Head of caudate nucleus (tissue), 42 donors: ENCODE measurements at regions not wholly inside any gene's neighbourhood (a gene's known extent, or its start where the extent isn't known, plus 50 kb on each side); places are given as distances from the start of the nearest gene placed in this dataset.
A peak's percentile ranks its signal among the peaks of the same experiment; 100 is the strongest.
"Not testable (repeated sequence)": the region's sequence is repeated elsewhere in the genome, so short reads cannot be mapped to it uniquely, and the experiment has no call there.

Experiments used
- DNase-seq, 42 donors: peaks; one replicate each; pipeline versions ENCODE4 v3.0.0 to v3.0.0-alpha.2; 2020 to 2021; ENCODE audit warnings: mixed read lengths in 7 of 42
- intact Hi-C: fragments of 100-400 bp; cut with DNase I; formaldehyde crosslinking; loops from one replicate; pipeline ENCODE4 v1.15.0; 2022

- no peak for DNase-seq
- intact Hi-C loops: no loop called here
Observed at GRCh38 chr1:58836408-58836807, 52.6 kb upstream of the JUN start.

- DNase-seq: no peak
Observed at GRCh38 chr1:58837886-58838285, 54.0 kb upstream of the JUN start.

GRCh38 chr1:58839147-58839795, 55.4 kb upstream of the JUN start:
- DNase-seq: no peak
- intact Hi-C loops: no loop called here

More at GRCh38 chr1:58837886-58838285, 54.0 kb upstream of the JUN start:
- intact Hi-C loops: no loop called here

GRCh38 chr1:58839846-58840835, 56.3 kb upstream of the JUN start:
- DNase-seq: no peak
- intact Hi-C loops: no loop called here

- peak in 9 of 42 donors; percentile 17 to 67 (median 28) for DNase-seq
- intact Hi-C loops: no loop called here
Observed at GRCh38 chr1:58841455-58841854, 57.6 kb upstream of the JUN start.

GRCh38 chr1:58842941-58843340, 59.1 kb upstream of the JUN start:
- intact Hi-C loops: no loop called here
- no peak for DNase-seq

GRCh38 chr1:58844176-58844575, 60.3 kb upstream of the JUN start:
- intact Hi-C loops: no loop called here
- DNase-seq: no peak

GRCh38 chr1:58845942-58846341, 62.1 kb upstream of the JUN start:
- intact Hi-C loops: no loop called here
- no peak for DNase-seq

- intact Hi-C loops: no loop called here
- DNase-seq: peak in 9 of 42 donors; percentile 13 to 79 (median 44)
Observed at GRCh38 chr1:58848818-58849411, 65.1 kb upstream of the JUN start.

GRCh38 chr1:58849551-58849950, 65.7 kb upstream of the JUN start:
- intact Hi-C loops: no loop called here
- DNase-seq: no peak

- DNase-seq: no peak
- intact Hi-C loops: no loop called here
Observed at GRCh38 chr1:58850636-58851035, 66.8 kb upstream of the JUN start.

GRCh38 chr1:58852731-58853485, 69.1 kb upstream of the JUN start:
- intact Hi-C loops: no loop called here
- DNase-seq: peak in 11 of 42 donors; percentile 5 to 57 (median 21)

GRCh38 chr1:58854576-58854975, 70.7 kb upstream of the JUN start:
- DNase-seq: no peak

GRCh38 chr1:58855274-58856165, 71.7 kb upstream of the JUN start:
- no peak for DNase-seq
- intact Hi-C loops: no loop called here

More at GRCh38 chr1:58854576-58854975, 70.7 kb upstream of the JUN start:
- intact Hi-C loops: no loop called here

GRCh38 chr1:58856281-58856680, 72.4 kb upstream of the JUN start:
- DNase-seq, intact Hi-C loops: not testable (repeated sequence)

GRCh38 chr1:58857680-58858673, 74.1 kb upstream of the JUN start:
- no peak for DNase-seq
- intact Hi-C loops: no loop called here
